K562 (cell line): ENCODE measurements at regions not wholly inside any gene's neighbourhood (a gene's known extent, or its start where the extent isn't known, plus 50 kb on each side); places are given as distances from the start of the nearest gene placed in this dataset.

Experiments
- ATAC-seq: fragments of 200-7000 bp; cut with Tn5 transposase; 3 replicates; pipeline ENCODE4 v1.9.1; 2020; ENCODE audit warnings: moderate library complexity
- BruUV-seq: library from RNA; stranded (reverse); fragments of 400-500 nt; replicated peaks from 2 replicates; lab custom pipeline; 2021; lab: Mats Ljungman, UMichigan
- CTCF ChIA-PET: fragments of 300-600 bp; formaldehyde crosslinking; extraction: SDS; loops from one replicate; lab custom pipeline; 2021; ENCODE audit warnings: low intra/inter-chr PET ratio; lab: Yijun Ruan, JAX
- POLR2A ChIA-PET: fragments of 300-600, 350-650 bp; sonication (Branson Sonifier 250); formaldehyde crosslinking; extraction: SDS; loops from one replicate; lab custom pipeline; 2021; ENCODE audit warnings: antibody characterized with exemption, inconsistent platforms; lab: Yijun Ruan, JAX
- DNase-seq, 4 experiments: peaks; one replicate each; pipeline versions ENCODE4 v3.0.0 to v3.0.0-alpha.2; 2011 to 2018; ENCODE audit warnings: low spot score in 3 of 4, mixed read lengths in 3 of 4; ENCODE audit errors: extremely low read depth in 1 of 4
- FAIRE-seq: peaks from 2 replicates; lab custom pipeline; 2011; peaks lifted over from hg19 to GRCh38; lab: Jason Lieb, UNC
- H2AFZ ChIP-seq: 2 replicates; pipeline ENCODE4 v1.6.0; 2011; ENCODE audit warnings: low read depth, low read length, control low read depth, inconsistent platforms
- H3K27ac ChIP-seq: fragments of 200-600 bp; 3 replicates; pipeline ENCODE4 v1.8.0; 2011; ENCODE audit warnings: low read depth, mild to moderate bottlenecking, control low read depth, inconsistent platforms, low read length, moderate library complexity, mixed read lengths; ENCODE audit errors: extremely low read depth
- H3K27me3 ChIP-seq, 2 experiments: fragments of 300-600 bp in 1 of 2; 2 replicates in 1 of 2; 3 replicates in 1 of 2; pipeline versions ENCODE4 v1.6.0 to v1.8.0; 2011; ENCODE audit warnings: inconsistent platforms in 2 of 2, low read length in 2 of 2, mild to moderate bottlenecking in 1 of 2, mixed read lengths in 1 of 2, moderate library complexity in 1 of 2; ENCODE audit not compliant: control insufficient read depth in 2 of 2, insufficient read depth in 2 of 2
- H3K36me3 ChIP-seq: fragments of 300-600 bp; 3 replicates; pipeline ENCODE4 v1.8.0; 2011; ENCODE audit warnings: mild to moderate bottlenecking, low read length, inconsistent platforms; ENCODE audit not compliant: control insufficient read depth, insufficient read depth
- H3K4me1 ChIP-seq, 2 experiments: fragments of 200-600 bp in 1 of 2; replicated peaks in 1 of 2; 2 replicates in 1 of 2; 3 replicates in 1 of 2; pipeline versions ENCODE4 v1.5.1 to v1.8.0; 2011; ENCODE audit warnings: inconsistent platforms in 2 of 2, low read length in 2 of 2, mild to moderate bottlenecking in 1 of 2, mixed read lengths in 1 of 2, moderate library complexity in 1 of 2; ENCODE audit not compliant: control insufficient read depth in 2 of 2, insufficient read depth in 2 of 2
- H3K4me2 ChIP-seq: 2 replicates; pipeline ENCODE4 v1.6.1; 2011; ENCODE audit warnings: low read length, control low read depth, inconsistent platforms, mixed read lengths; ENCODE audit not compliant: insufficient read depth
- H3K4me3 ChIP-seq: fragments of 200-600 bp; sonication (generic), shearing (Covaris generic); 2 replicates; pipeline ENCODE4 v1.5.1; 2016; ENCODE audit warnings: control low read depth, inconsistent platforms
- H3K79me2 ChIP-seq: fragments of 200-600 bp; 3 replicates; pipeline ENCODE4 v1.8.0; 2011; ENCODE audit warnings: low read length, inconsistent platforms; ENCODE audit not compliant: control insufficient read depth, insufficient read depth
- H3K9ac ChIP-seq, 2 experiments: 2 replicates each; pipeline versions ENCODE4 v1.6.0 to v1.6.1; 2011; ENCODE audit warnings: low read depth in 2 of 2, low read length in 2 of 2, control low read depth in 1 of 2, inconsistent platforms in 1 of 2, mild to moderate bottlenecking in 1 of 2, mixed read lengths in 1 of 2; ENCODE audit not compliant: insufficient read depth in 1 of 2
- H3K9me1 ChIP-seq: one replicate; pipeline ENCODE4 v1.6.0; 2011; ENCODE audit warnings: inconsistent platforms, mild to moderate bottlenecking, low read length, moderate library complexity; ENCODE audit not compliant: control insufficient read depth, insufficient read depth
- H3K9me3 ChIP-seq: replicated peaks from 2 replicates; pipeline ENCODE4 v1.5.1; 2011; ENCODE audit warnings: low read depth, low read length, inconsistent platforms; ENCODE audit not compliant: control insufficient read depth, insufficient read depth
- H4K20me1 ChIP-seq: replicated peaks from 2 replicates; pipeline ENCODE4 v1.6.1; 2011; ENCODE audit warnings: low read length, inconsistent platforms, mixed read lengths; ENCODE audit not compliant: control insufficient read depth, insufficient read depth
- C11orf30 ChIP-seq: fragments of 450-650 bp; IDR thresholded peaks from 2 replicates; pipeline ENCODE4 v1.6.1; 2016; ENCODE audit warnings: low read depth, mild to moderate bottlenecking
- HMG20A ChIP-seq: fragments of 450-650 bp; formaldehyde crosslinking; conservative IDR thresholded peaks from 2 replicates; pipeline ENCODE4 v1.4.0; 2020; ENCODE audit warnings: mild to moderate bottlenecking, mixed read lengths
- HSF4 ChIP-seq: fragments of 250-450 bp; sonication (Bioruptor Pico); IDR thresholded peaks from 2 replicates; pipeline ENCODE4 v2.1.2; 2022; ENCODE audit warnings: mild to moderate bottlenecking, moderate library complexity, borderline replicate concordance
- L3MBTL2 ChIP-seq: fragments of 450-650 bp; IDR thresholded peaks from 2 replicates; pipeline ENCODE4 v1.6.1; 2016; ENCODE audit warnings: mild to moderate bottlenecking, moderate library complexity
- U2AF1 ChIP-seq: fragments of 200-400 bp; formaldehyde crosslinking; optimal IDR thresholded peaks from 2 replicates; pipeline ENCODE3; 2017; ENCODE audit warnings: mild to moderate bottlenecking, low read depth, low read length, moderate library complexity
- ZNF316 ChIP-seq: fragments of 450-650 bp; IDR thresholded peaks from 2 replicates; pipeline ENCODE4 v1.6.1; 2016
- in situ Hi-C: fragments of 300-500 bp; cut with MboI; formaldehyde crosslinking; loops from 4 replicates; pipeline ENCODE4 v1.15.0; 2018; ENCODE audit warnings: inconsistent platforms, mixed read lengths
- intact Hi-C: fragments of 100-400 bp; cut with micrococcal nuclease; formaldehyde crosslinking; loops from 2 replicates; pipeline ENCODE4 v1.14.2; 2022
- TF ChIP-seq, protein P1 (sequence below): fragments of 250-450 bp; sonication (Bioruptor Pico); IDR thresholded peaks from 2 replicates; pipeline ENCODE4 v1.5.0; 2021

DNA sequence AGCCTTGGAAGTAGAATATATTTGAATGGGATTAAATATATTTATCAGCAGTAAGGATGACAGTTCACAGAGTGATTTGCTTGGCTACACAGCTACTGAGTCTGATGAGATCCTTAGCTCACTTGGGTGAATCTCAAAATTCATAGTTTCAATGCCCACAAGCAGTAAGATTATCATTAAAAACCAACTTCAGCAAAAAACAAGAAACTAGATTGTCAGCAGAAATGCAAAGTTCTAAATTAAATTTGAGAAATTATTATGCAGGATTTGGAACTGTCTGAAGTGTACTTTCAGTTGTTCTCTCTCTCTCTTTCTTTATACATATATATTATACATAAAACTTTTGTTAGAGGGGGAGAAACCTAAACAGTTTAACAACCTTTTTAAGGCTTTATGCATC, 288.8 kb upstream of the SASH1 start:
- TF ChIP-seq HMG20A (CRISPR knock-in tag): no peak
- TF ChIP-seq, protein P1, sequence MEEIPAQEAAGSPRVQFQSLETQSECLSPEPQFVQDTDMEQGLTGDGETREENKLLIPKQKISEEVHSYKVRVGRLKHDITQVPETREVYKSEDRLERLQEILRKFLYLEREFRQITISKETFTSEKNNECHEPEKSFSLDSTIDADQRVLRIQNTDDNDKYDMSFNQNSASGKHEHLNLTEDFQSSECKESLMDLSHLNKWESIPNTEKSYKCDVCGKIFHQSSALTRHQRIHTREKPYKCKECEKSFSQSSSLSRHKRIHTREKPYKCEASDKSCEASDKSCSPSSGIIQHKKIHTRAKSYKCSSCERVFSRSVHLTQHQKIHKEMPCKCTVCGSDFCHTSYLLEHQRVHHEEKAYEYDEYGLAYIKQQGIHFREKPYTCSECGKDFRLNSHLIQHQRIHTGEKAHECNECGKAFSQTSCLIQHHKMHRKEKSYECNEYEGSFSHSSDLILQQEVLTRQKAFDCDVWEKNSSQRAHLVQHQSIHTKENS (CRISPR knock-in tag): no peak
- no peak for TF ChIP-seq HSF4
- TF ChIP-seq U2AF1: no peak
- peak; percentile 27; the same call in 1 of the 2 replicates for TF ChIP-seq C11orf30
- no peak for TF ChIP-seq L3MBTL2
- peak; percentile 56 for TF ChIP-seq ZNF316
- Histone ChIP-seq H4K20me1 (no peaks in the 10 kb centered on the region), H2AFZ (no peak overlapping the region), H3K4me3 (no peak overlapping the region), H3K9me1 (no peaks in the 10 kb centered on the region), H3K9ac (no peak overlapping the region), H3K9me3 (0 out of 2 replicates have a peak, but pooled peaks cover 3% of the 10 kb centered on the region), H3K36me3 (no peaks in the 10 kb centered on the region), H3K27ac (no peak overlapping the region), H3K4me1 (no peaks in the 10 kb centered on the region), H3K79me2 (no peaks in the 10 kb centered on the region), H3K4me2 (no peak overlapping the region), H3K27me3 (no peaks in the 10 kb centered on the region)
- POLR2A ChIA-PET: no interaction called here
- BruUV-seq: no TSS peak
- no peak for DNase-seq
- CTCF ChIA-PET: no interaction called here
- FAIRE-seq: no peak
- ATAC-seq: no peak
- intact Hi-C loops (no loop called here), in situ Hi-C loops (no loop called here)
